GM12872 (cell line): ENCODE measurements at regions not wholly inside any gene's neighbourhood (a gene's known extent, or its start where the extent isn't known, plus 50 kb on each side); places are given as distances from the start of the nearest gene placed in this dataset.

ENCODE experiments used
- TF ChIP-seq, protein P1 (sequence below): IDR thresholded peaks from 3 replicates; pipeline ENCODE4 v1.5.1; 2011; ENCODE audit warnings: low read depth, mild to moderate bottlenecking, low read length, moderate library complexity; ENCODE audit not compliant: insufficient read depth

DNA sequence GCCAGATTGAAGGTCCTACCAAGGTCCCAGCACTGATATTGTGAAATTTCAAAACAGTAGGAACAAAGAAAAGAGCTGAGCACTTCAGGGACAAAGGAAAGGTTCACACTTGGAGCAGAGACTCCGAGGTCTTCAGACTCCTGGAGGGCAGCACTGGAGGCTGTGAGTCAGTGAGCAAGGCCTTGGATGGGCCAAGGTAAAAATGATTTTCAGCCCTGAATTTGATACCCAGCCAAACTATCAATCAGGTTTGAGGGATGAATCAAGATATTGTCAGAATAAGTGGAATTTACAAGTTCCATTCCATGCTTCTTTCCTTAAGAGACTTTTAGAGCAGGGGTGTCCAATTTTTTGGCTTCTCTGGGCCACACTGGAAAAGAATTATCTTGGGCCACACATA lies 111.7 kb downstream of the ADRA2C start:
- TF ChIP-seq, protein P1, sequence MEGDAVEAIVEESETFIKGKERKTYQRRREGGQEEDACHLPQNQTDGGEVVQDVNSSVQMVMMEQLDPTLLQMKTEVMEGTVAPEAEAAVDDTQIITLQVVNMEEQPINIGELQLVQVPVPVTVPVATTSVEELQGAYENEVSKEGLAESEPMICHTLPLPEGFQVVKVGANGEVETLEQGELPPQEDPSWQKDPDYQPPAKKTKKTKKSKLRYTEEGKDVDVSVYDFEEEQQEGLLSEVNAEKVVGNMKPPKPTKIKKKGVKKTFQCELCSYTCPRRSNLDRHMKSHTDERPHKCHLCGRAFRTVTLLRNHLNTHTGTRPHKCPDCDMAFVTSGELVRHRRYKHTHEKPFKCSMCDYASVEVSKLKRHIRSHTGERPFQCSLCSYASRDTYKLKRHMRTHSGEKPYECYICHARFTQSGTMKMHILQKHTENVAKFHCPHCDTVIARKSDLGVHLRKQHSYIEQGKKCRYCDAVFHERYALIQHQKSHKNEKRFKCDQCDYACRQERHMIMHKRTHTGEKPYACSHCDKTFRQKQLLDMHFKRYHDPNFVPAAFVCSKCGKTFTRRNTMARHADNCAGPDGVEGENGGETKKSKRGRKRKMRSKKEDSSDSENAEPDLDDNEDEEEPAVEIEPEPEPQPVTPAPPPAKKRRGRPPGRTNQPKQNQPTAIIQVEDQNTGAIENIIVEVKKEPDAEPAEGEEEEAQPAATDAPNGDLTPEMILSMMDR = no peak

DNA sequence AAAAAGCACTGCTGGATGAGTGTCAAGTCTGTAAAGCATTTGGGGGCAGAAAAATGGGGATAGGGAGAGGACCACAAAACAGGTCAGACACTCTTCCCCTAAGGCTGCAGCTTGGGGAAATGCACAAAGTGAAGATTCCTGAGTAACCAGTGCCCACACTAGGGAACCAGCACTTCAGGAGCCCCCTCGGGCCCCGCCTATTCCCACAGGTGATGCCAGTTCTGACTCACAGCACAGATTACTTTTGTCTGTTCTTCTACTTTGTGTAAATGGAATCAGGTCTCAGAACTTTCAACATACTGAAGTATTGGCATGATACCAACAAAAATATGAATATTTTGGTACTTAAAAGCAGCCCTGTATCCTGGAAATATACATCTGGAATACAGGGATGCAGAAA lies 112.5 kb downstream of the ADRA2C start:
- TF ChIP-seq, protein P1 = no peak

DNA sequence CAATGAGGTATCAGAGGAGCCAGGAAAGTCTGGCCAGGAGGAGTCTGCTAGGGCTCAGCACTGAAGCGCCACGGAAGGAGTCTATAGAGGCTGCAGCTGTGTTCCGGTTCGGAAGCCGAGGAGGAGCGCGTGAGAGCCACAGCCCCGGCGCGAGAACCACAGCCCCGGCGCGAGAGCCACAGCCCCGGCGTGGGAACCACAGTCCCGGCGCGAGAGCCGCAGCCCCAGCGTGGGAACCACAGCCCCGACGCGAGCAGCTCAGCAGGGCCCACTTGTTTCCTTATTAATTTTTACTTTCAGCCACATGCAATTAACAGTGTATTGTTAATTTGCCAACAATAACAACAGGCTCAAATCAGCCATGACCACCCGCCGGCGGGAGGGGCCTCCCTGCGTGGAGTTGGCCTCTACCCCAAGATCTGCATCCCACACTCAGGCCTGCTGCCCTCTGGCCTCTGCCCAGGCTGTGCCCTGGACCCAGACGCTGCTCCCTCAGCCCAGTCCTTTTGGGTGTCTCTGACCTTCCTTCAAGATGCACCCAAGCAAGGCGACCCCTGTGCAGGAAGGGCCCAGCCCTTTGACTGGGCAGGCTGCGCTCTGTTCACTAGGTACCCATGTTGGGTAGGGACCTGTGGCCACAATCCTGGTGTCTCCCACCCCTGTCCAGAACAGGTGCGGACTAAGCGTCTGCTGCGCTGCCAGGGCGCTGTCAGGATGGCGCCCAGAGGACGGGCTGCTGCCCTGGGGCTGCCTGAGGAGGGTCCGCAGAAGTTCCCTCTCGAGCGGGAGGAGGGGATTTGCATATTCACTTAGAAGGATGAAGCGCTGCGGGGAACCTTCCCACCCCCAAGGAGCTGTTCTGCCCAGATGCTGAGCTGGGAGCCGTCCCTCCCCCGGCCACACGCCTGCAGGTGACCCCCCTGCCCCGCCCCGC lies 113.8 kb downstream of the ADRA2C start:
- TF ChIP-seq, protein P1 = no peak

DNA sequence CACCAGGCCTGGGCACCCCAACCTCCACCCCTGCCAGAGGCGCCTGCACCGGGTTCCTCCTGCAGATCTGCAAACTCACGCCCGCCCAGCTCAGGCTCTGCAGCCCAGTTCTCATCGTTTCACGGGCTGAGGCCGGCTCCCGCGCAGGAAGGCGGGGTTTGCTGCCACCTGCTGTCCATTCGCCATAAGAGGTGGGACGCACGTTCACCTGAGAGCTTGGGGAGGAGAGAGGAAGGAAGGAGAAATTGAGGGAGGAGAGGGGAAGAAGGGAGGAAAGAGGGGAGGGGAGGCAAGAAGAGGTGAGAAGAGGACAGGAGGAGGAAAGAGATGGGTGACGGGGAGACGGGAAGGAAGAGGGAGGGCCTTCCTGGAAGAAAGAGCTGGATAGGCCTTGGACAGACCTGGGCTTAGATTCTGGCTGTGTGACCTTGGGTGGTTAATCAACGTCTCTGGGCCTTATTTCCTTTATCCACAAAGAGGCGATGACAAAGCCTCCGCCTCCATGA lies 114.5 kb downstream of the ADRA2C start:
- TF ChIP-seq, protein P1 = peak; percentile 63

DNA sequence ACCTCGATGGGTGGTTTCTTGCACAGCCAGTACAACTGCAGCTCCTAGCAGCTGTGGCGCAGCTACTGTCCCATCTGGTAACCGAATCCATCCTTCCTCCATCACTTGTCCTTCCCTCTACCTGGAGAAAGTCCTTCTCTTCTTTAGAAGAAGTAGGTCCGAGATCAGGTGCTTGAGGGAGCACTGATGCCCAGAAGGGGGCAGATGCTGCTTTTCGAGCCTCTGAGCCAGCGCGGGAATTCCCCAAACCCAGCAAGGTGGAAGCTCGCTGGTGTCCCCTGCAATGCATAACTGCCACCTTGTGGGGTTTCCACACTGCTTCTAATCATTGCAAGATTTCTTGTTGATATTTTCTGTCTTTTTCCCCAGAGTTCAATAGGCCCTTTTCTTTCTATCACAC lies 127.4 kb downstream of the ADRA2C start:
- TF ChIP-seq, protein P1 = peak; percentile 34; the same call in 1 of the 3 replicates

DNA sequence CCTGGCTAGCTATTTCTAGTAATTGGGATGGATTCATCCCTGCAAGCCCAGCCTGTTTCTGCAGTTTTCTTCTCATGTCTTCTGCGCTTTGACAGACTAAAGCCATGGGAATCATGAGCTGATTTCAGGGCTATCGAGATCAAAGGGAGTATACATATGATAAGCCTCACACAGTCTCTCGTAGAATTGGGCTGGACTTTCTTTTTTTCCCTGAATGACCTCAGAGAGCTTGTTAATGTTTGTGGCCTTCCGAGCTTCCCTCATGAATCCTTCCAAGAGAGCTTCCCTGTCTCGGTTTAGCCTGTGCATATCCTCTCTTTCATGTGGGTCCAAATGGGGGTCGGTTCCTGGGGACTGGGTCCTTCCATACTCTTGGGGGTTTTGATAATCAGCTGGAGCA lies 130.3 kb downstream of the ADRA2C start:
- TF ChIP-seq, protein P1 = no peak

DNA sequence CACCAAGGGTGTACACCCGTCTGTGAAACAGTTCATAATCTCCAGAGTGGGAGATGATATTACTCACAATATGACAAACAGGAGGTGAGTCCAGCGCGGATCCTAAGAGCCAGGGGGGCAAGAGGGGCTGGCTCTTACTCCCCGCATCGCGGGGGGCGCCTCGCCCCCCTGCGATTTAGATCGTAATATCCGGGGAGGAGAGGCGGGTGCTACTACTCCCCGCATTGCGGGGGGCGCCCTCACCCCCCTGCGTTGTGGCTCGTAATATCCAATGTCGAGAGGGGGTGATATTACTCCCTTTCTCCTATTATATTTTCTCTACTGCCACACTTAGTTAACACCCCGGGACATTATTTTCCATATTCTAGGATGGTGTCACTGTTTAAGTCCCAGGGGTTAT lies 131.9 kb downstream of the ADRA2C start:
- TF ChIP-seq, protein P1 = no peak
